ENCODE measurements at regions not wholly inside any gene's neighbourhood (a gene's known extent, or its start where the extent isn't known, plus 50 kb on each side); places are given as distances from the start of the nearest gene placed in this dataset.

DNA sequence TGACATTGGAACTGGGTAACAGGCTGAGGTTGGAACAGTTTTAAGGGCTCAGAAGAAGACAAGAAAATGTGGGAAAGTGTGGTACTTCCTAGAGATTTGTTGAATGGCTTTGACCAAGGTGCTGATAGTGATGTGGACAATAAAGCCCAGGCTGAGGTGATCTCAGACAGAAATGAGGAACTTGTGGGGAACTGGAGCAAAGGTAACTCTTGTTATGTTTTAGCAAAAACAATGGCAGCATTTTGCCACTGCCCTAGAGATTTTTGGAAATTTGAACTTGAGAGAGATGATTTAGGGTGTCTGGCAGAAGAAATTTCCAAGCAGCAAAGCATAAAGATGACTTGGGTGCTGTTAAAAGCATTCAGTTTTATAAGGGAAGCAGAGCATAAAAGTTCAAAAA lies 474.7 kb upstream of the ADGRB3 start:
- TF ChIP-seq, protein P1, sequence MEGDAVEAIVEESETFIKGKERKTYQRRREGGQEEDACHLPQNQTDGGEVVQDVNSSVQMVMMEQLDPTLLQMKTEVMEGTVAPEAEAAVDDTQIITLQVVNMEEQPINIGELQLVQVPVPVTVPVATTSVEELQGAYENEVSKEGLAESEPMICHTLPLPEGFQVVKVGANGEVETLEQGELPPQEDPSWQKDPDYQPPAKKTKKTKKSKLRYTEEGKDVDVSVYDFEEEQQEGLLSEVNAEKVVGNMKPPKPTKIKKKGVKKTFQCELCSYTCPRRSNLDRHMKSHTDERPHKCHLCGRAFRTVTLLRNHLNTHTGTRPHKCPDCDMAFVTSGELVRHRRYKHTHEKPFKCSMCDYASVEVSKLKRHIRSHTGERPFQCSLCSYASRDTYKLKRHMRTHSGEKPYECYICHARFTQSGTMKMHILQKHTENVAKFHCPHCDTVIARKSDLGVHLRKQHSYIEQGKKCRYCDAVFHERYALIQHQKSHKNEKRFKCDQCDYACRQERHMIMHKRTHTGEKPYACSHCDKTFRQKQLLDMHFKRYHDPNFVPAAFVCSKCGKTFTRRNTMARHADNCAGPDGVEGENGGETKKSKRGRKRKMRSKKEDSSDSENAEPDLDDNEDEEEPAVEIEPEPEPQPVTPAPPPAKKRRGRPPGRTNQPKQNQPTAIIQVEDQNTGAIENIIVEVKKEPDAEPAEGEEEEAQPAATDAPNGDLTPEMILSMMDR (IDR thresholded peaks at IDR 0.05) = no peak
- no peak for TF ChIP-seq POLR2A (IDR thresholded peaks at IDR 0.05)
